ENCODE measurements at regions not wholly inside any gene's neighbourhood (a gene's known extent, or its start where the extent isn't known, plus 50 kb on each side); places are given as distances from the start of the nearest gene placed in this dataset.

DNA sequence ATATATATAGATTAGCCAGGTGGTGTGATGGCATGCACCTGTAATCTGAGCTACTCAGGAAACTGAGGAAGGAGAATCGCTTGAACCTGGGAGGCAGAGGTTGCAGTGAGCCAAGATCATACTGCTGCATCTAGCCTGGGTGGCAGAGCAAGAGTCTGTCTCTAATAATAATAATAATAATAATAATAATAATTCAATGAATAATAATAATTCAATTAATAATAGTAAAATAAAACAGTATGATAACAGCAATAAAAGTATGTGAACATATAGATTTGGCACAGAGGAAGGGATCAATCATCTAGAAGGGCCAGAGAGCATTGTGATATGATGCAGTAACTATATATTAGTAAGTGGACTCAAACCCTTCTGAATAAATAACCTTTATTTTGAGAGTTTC lies 314.5 kb upstream of the COL8A1 start:
- Histone ChIP-seq H3K9ac (ENCODE audit: insufficient read depth, low read length) (no peak overlapping the region), H3K27me3 (ENCODE audit: control insufficient read depth, insufficient read depth, low read length) (no peaks in the 10 kb centered on the region), H3K4me2 (ENCODE audit: extremely low read depth, insufficient read depth, low read length) (no peak overlapping the region), H3K9me3 (ENCODE audit: control insufficient read depth, insufficient read depth, low read depth, low read length) (no peaks in the 10 kb centered on the region), H3K36me3 (ENCODE audit: control insufficient read depth, insufficient read depth, low read length) (no peaks in the 10 kb centered on the region), H3K27ac (ENCODE audit: insufficient read depth, low read length) (no peak overlapping the region), H3K4me3 (replicated peaks in 1 of 4; ENCODE audit: control extremely low read depth in 1 of 4, insufficient read depth in 1 of 4, low read depth in 3 of 4, low read length in 4 of 4) (no peak overlapping the region), H2AFZ (ENCODE audit: low read length) (no peak overlapping the region), H3K79me2 (ENCODE audit: control insufficient read depth, insufficient read depth, low read length) (no peaks in the 10 kb centered on the region), H3K4me1 (ENCODE audit: control insufficient read depth, extremely low read depth, insufficient read depth, low read length) (peaks cover 3% of the 10 kb centered on the region), H4K20me1 (ENCODE audit: control insufficient read depth, extremely low read depth, insufficient read depth, low read length) (no peaks in the 10 kb centered on the region)
- TF ChIP-seq, protein P1, sequence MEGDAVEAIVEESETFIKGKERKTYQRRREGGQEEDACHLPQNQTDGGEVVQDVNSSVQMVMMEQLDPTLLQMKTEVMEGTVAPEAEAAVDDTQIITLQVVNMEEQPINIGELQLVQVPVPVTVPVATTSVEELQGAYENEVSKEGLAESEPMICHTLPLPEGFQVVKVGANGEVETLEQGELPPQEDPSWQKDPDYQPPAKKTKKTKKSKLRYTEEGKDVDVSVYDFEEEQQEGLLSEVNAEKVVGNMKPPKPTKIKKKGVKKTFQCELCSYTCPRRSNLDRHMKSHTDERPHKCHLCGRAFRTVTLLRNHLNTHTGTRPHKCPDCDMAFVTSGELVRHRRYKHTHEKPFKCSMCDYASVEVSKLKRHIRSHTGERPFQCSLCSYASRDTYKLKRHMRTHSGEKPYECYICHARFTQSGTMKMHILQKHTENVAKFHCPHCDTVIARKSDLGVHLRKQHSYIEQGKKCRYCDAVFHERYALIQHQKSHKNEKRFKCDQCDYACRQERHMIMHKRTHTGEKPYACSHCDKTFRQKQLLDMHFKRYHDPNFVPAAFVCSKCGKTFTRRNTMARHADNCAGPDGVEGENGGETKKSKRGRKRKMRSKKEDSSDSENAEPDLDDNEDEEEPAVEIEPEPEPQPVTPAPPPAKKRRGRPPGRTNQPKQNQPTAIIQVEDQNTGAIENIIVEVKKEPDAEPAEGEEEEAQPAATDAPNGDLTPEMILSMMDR (conservative IDR thresholded peaks at IDR 0.05 in 1 of 2, IDR thresholded peaks at IDR 0.05 in 1 of 2; ENCODE audit: low read depth in 1 of 2, low read length in 2 of 2): no peak
- TF ChIP-seq EZH2 (IDR thresholded peaks at IDR 0.05; ENCODE audit: low read length, missing control alignments): no peak
- no peak for DNase-seq (ENCODE audit: low read depth in 2 of 2)

DNA sequence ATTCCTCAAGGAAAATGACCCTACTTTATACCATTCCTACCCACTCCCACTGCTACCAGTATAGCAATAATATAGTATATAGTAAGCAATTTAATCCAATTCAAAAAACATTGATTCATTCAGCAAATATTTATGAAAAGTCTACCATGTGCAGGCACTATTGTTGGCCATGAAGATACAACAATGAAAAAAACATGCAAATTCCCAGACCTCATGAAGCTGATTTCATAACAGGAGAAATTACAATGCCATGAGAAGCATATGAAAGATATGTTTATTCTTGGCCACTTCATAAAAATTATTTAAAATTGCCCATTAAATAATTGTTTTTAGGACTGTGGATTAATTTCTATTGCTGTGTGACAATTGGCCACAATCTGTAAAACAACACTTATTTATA lies 315.8 kb upstream of the COL8A1 start:
- H2AFZ ChIP-seq (ENCODE audit: low read length): no peak overlapping the region
- no peak overlapping the region for H3K27ac ChIP-seq (ENCODE audit: insufficient read depth, low read length)
- peaks cover 10% of the 10 kb centered on the region for H3K4me1 ChIP-seq (ENCODE audit: control insufficient read depth, extremely low read depth, insufficient read depth, low read length)
- TF ChIP-seq, protein P1 (conservative IDR thresholded peaks at IDR 0.05 in 1 of 2, IDR thresholded peaks at IDR 0.05 in 1 of 2; ENCODE audit: low read depth in 1 of 2, low read length in 2 of 2): no peak
- TF ChIP-seq EZH2 (IDR thresholded peaks at IDR 0.05; ENCODE audit: low read length, missing control alignments): no peak
- H3K9ac ChIP-seq (ENCODE audit: insufficient read depth, low read length): no peak overlapping the region
- no peaks in the 10 kb centered on the region for H3K36me3 ChIP-seq (ENCODE audit: control insufficient read depth, insufficient read depth, low read length)
- H3K4me3 ChIP-seq (replicated peaks in 1 of 4; ENCODE audit: control extremely low read depth in 1 of 4, insufficient read depth in 1 of 4, low read depth in 3 of 4, low read length in 4 of 4): no peak overlapping the region
- H3K27me3 ChIP-seq (ENCODE audit: control insufficient read depth, insufficient read depth, low read length): no peaks in the 10 kb centered on the region
- no peaks in the 10 kb centered on the region for H4K20me1 ChIP-seq (ENCODE audit: control insufficient read depth, extremely low read depth, insufficient read depth, low read length)
- H3K9me3 ChIP-seq (ENCODE audit: control insufficient read depth, insufficient read depth, low read depth, low read length): no peaks in the 10 kb centered on the region
- H3K79me2 ChIP-seq (ENCODE audit: control insufficient read depth, insufficient read depth, low read length): no peaks in the 10 kb centered on the region
- no peak overlapping the region for H3K4me2 ChIP-seq (ENCODE audit: extremely low read depth, insufficient read depth, low read length)
- no peak for DNase-seq (ENCODE audit: low read depth in 2 of 2)

DNA sequence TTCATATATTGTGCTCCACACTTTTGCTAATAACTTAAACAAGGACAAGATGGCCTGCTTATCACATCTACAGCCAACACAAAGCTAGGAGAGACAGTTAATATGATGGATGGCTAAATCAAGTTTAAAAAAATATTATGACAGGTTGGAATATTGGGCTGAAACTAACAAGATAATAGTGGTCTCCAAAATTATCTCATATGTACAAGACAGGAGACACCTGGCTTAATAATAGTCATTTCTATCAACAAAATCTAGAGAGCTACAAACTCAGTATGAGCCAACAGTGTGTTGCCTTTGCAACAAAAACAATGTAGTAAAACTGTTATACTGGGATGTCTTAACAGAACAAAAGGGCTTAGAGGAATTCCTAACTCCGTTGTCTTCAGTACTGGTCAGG lies 317.1 kb upstream of the COL8A1 start:
- Histone ChIP-seq H3K27ac (ENCODE audit: insufficient read depth, low read length) (no peak overlapping the region), H2AFZ (ENCODE audit: low read length) (no peak overlapping the region)

More for the DNA sequence above, 317.1 kb upstream of the COL8A1 start:
- Histone ChIP-seq H3K4me1 (ENCODE audit: control insufficient read depth, extremely low read depth, insufficient read depth, low read length) (peaks cover 11% of the 10 kb centered on the region), H3K4me2 (ENCODE audit: extremely low read depth, insufficient read depth, low read length) (no peak overlapping the region), H3K4me3 (replicated peaks in 1 of 4; ENCODE audit: control extremely low read depth in 1 of 4, insufficient read depth in 1 of 4, low read depth in 3 of 4, low read length in 4 of 4) (no peak overlapping the region), H3K9ac (ENCODE audit: insufficient read depth, low read length) (no peak overlapping the region), H3K9me3 (ENCODE audit: control insufficient read depth, insufficient read depth, low read depth, low read length) (no peaks in the 10 kb centered on the region), H4K20me1 (ENCODE audit: control insufficient read depth, extremely low read depth, insufficient read depth, low read length) (no peaks in the 10 kb centered on the region), H3K27me3 (ENCODE audit: control insufficient read depth, insufficient read depth, low read length) (no peaks in the 10 kb centered on the region), H3K79me2 (ENCODE audit: control insufficient read depth, insufficient read depth, low read length) (no peaks in the 10 kb centered on the region), H3K36me3 (ENCODE audit: control insufficient read depth, insufficient read depth, low read length) (no peaks in the 10 kb centered on the region)
- no peak for TF ChIP-seq EZH2 (IDR thresholded peaks at IDR 0.05; ENCODE audit: low read length, missing control alignments)
- TF ChIP-seq, protein P1 (conservative IDR thresholded peaks at IDR 0.05 in 1 of 2, IDR thresholded peaks at IDR 0.05 in 1 of 2; ENCODE audit: low read depth in 1 of 2, low read length in 2 of 2): no peak
- DNase-seq (ENCODE audit: low read depth in 2 of 2): no peak
